ENCODE measurements at regions not wholly inside any gene's neighbourhood (a gene's known extent, or its start where the extent isn't known, plus 50 kb on each side); places are given as distances from the start of the nearest gene placed in this dataset.

- no peak overlapping the region for H3K4me3 Mint-ChIP-seq (ENCODE audit: low read depth, unreplicated experiment)
- H3K9me3 Mint-ChIP-seq (ENCODE audit: low read depth, unreplicated experiment): no peaks in the 10 kb centered on the region
- no TSS peak for BruUV-seq (replicated peaks)
- TF ChIP-seq, protein P1, sequence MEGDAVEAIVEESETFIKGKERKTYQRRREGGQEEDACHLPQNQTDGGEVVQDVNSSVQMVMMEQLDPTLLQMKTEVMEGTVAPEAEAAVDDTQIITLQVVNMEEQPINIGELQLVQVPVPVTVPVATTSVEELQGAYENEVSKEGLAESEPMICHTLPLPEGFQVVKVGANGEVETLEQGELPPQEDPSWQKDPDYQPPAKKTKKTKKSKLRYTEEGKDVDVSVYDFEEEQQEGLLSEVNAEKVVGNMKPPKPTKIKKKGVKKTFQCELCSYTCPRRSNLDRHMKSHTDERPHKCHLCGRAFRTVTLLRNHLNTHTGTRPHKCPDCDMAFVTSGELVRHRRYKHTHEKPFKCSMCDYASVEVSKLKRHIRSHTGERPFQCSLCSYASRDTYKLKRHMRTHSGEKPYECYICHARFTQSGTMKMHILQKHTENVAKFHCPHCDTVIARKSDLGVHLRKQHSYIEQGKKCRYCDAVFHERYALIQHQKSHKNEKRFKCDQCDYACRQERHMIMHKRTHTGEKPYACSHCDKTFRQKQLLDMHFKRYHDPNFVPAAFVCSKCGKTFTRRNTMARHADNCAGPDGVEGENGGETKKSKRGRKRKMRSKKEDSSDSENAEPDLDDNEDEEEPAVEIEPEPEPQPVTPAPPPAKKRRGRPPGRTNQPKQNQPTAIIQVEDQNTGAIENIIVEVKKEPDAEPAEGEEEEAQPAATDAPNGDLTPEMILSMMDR (IDR thresholded peaks at IDR 0.05; ENCODE audit: unreplicated experiment): no peak
- no peaks in the 10 kb centered on the region for H3K36me3 Mint-ChIP-seq (ENCODE audit: insufficient read depth, unreplicated experiment)
- CTCF ChIA-PET: no interaction called here
- H3K4me1 Mint-ChIP-seq (ENCODE audit: low read depth, unreplicated experiment): peaks cover 8% of the 10 kb centered on the region
- intact Hi-C loops (cut with micrococcal nuclease; ENCODE audit: unreplicated experiment): no loop called here
- no peak for DNase-seq
- H3K27me3 Mint-ChIP-seq (ENCODE audit: unreplicated experiment): no peaks in the 10 kb centered on the region
- H3K27ac Mint-ChIP-seq (ENCODE audit: unreplicated experiment): no peak overlapping the region
Measured at GRCh38 chr3:24657870-24658510, 163.3 kb upstream of the THRB start.

DNA sequence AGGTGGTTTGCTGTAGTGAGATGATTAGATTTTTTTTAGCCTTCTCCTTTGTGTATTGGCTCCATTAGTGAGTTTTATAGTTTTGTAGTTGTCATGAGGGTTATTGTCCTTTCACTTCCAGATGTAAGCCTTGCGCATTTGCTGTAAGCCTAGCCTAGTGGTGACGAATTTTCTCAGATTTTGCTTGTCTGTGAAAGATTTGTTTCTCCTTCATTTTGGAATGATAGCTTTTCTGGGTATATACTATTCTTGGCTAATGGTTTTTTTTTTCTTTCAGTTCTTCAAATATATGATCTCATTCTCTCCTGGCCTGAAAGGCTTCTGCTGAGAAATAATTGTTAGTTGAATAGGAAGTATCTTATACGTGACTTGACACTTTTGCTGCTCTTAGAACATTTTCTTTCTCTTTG is 166.5 kb upstream of the THRB start:
- intact Hi-C loops (cut with micrococcal nuclease; ENCODE audit: unreplicated experiment): no loop called here
- no peak overlapping the region for H3K4me3 Mint-ChIP-seq (ENCODE audit: low read depth, unreplicated experiment)
- no peaks in the 10 kb centered on the region for H3K27me3 Mint-ChIP-seq (ENCODE audit: unreplicated experiment)
- TF ChIP-seq, protein P1 (IDR thresholded peaks at IDR 0.05; ENCODE audit: unreplicated experiment): no peak
- CTCF ChIA-PET: no interaction called here
- DNase-seq: no peak
- peaks cover 8% of the 10 kb centered on the region for H3K4me1 Mint-ChIP-seq (ENCODE audit: low read depth, unreplicated experiment)
- no TSS peak for BruUV-seq (replicated peaks)
- no peaks in the 10 kb centered on the region for H3K9me3 Mint-ChIP-seq (ENCODE audit: low read depth, unreplicated experiment)
- H3K36me3 Mint-ChIP-seq (ENCODE audit: insufficient read depth, unreplicated experiment): no peaks in the 10 kb centered on the region
- H3K27ac Mint-ChIP-seq (ENCODE audit: unreplicated experiment): no peak overlapping the region

DNA sequence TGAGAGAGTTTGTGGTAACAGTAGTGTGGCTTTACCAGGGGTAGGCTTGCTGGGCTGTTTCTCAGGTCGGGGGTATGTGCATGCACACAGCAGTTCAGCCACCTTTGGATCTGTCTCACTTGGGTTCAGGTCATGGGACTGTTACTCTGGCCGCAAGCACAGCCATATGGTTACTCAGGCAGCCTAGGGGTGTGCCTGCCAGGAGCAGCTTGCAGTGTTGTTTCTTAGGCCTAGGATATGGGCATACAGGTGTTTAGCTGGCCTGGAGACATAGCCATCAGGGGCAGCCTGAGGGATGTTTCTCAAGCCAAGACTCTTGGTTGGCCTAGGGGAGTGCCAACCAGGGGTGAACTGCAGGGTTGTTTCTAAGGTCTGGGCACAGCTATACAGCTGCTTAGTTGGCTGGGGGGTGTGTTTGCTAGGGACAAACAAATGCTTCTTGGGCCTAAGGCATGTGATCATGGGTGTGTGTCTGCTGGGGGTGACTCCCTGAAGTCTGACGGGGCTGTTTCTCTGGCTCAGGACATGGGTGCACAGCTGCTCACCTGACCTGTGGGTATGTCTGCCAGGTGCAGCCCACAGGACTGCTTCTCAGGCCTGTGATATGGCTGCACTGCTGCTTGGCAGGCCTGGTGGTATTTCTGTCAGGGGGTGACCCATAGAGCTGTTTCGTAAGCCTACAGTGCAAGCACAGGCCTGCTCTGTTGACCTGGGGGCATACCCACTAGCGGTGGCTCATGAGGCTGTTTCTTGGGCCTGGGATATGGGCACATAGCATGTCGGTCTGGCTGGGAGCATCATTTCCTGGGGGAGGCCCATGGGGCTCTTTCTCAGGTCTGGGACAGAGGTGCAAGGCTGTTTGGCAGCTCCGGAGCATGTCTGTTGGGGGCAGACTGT is 168.0 kb upstream of the THRB start:
- no peaks in the 10 kb centered on the region for H3K27me3 Mint-ChIP-seq (ENCODE audit: unreplicated experiment)
- no peak for DNase-seq
- TF ChIP-seq, protein P1 (IDR thresholded peaks at IDR 0.05; ENCODE audit: unreplicated experiment): no peak
- H3K9me3 Mint-ChIP-seq (ENCODE audit: low read depth, unreplicated experiment): no peaks in the 10 kb centered on the region
- H3K36me3 Mint-ChIP-seq (ENCODE audit: insufficient read depth, unreplicated experiment): no peaks in the 10 kb centered on the region
- intact Hi-C loops (cut with micrococcal nuclease; ENCODE audit: unreplicated experiment): no loop called here
- H3K4me3 Mint-ChIP-seq (ENCODE audit: low read depth, unreplicated experiment): no peak overlapping the region
- no peak overlapping the region for H3K27ac Mint-ChIP-seq (ENCODE audit: unreplicated experiment)
- BruUV-seq (replicated peaks): no TSS peak
- peaks cover 8% of the 10 kb centered on the region for H3K4me1 Mint-ChIP-seq (ENCODE audit: low read depth, unreplicated experiment)
- CTCF ChIA-PET: no interaction called here

DNA sequence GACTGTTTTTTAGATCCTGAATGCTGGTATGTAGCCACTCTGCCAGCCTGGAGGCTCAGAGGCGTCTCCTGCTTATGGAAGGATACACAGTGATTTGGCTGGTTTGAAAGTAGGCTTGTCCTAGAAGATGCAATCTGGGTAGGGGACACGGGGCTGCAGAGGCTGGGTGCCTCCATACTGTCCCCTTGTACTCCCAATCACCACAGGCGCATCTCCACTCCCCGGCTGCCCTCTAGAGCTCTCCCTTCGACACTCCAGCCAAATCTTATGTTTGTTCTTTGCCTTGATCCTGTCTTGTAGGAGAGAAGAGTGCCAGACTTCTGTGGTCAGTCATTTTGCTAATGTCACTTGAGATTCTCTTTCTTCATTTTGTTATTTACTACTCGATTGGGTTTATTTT is 168.8 kb upstream of the THRB start:
- Mint-ChIP-seq H3K27me3 (ENCODE audit: unreplicated experiment) (no peaks in the 10 kb centered on the region), H3K27ac (ENCODE audit: unreplicated experiment) (no peak overlapping the region), H3K4me1 (ENCODE audit: low read depth, unreplicated experiment) (peaks cover 3% of the 10 kb centered on the region), H3K9me3 (ENCODE audit: low read depth, unreplicated experiment) (no peaks in the 10 kb centered on the region), H3K4me3 (ENCODE audit: low read depth, unreplicated experiment) (no peak overlapping the region), H3K36me3 (ENCODE audit: insufficient read depth, unreplicated experiment) (no peaks in the 10 kb centered on the region)
- no peak for DNase-seq
- intact Hi-C loops (cut with micrococcal nuclease; ENCODE audit: unreplicated experiment): no loop called here
- CTCF ChIA-PET: interaction anchor here (0.6 kb wide), 1 partner anchor 521 kb away, joined by 4 read pairs; no protein-coding TSS in a partner anchor
- BruUV-seq (replicated peaks): no TSS peak
- TF ChIP-seq, protein P1 (IDR thresholded peaks at IDR 0.05; ENCODE audit: unreplicated experiment): no peak

Data from Calu3 (cell line).